Panc1 (cell line): ENCODE measurements at regions not wholly inside any gene's neighbourhood (a gene's known extent, or its start where the extent isn't known, plus 50 kb on each side); places are given as distances from the start of the nearest gene placed in this dataset.

Source experiments
- ATAC-seq: fragments of 200-7000 bp; cut with Tn5 transposase; 2 replicates; pipeline ENCODE4 v1.9.1; 2020; ENCODE audit warnings: mild to moderate bottlenecking, moderate library complexity
- BruUV-seq: library from RNA; stranded (reverse); fragments of 400-500 nt; replicated peaks from 2 replicates; lab custom pipeline; 2021; lab: Mats Ljungman, UMichigan
- CTCF ChIA-PET: fragments of 300-600 bp; sonication (Branson Sonifier 250); formaldehyde crosslinking; loops from one replicate; lab custom pipeline; 2022; ENCODE audit warnings: antibody characterized with exemption; lab: Charles Lee
- POLR2A ChIA-PET: fragments of 300-600 bp; sonication (Branson Sonifier 250); formaldehyde crosslinking; loops from one replicate; lab custom pipeline; 2022; ENCODE audit warnings: antibody characterized with exemption; lab: Charles Lee
- DNase-seq: peaks from one replicate; pipeline ENCODE4 v3.0.0-alpha.2; 2010; ENCODE audit warnings: low read depth, low spot score
- H3K27ac ChIP-seq: 2 replicates; pipeline ENCODE4 v1.5.1; 2011; ENCODE audit warnings: mild to moderate bottlenecking, low read length, inconsistent platforms
- H3K27me3 ChIP-seq: fragments of 200-500 bp; sonication (Bioruptor generic); 2 replicates; pipeline ENCODE4 v1.6.0; 2014; ENCODE audit warnings: low read length, inconsistent platforms; ENCODE audit not compliant: control insufficient read depth, insufficient read depth
- H3K36me3 ChIP-seq: fragments of 200-500 bp; sonication (Bioruptor generic); 2 replicates; pipeline ENCODE4 v1.5.1; 2014; ENCODE audit warnings: inconsistent platforms, mild to moderate bottlenecking, low read length, moderate library complexity; ENCODE audit not compliant: control insufficient read depth, insufficient read depth
- H3K4me1 ChIP-seq: 2 replicates; pipeline ENCODE4 v1.5.1; 2011; ENCODE audit warnings: inconsistent platforms, mild to moderate bottlenecking, low read length, moderate library complexity; ENCODE audit not compliant: control insufficient read depth, insufficient read depth
- H3K4me3 ChIP-seq, 2 experiments: 2 replicates each; pipeline ENCODE4 v1.5.1; 2011 to 2012; ENCODE audit warnings: low read depth in 2 of 2, low read length in 2 of 2, mild to moderate bottlenecking in 2 of 2, inconsistent platforms in 1 of 2, moderate library complexity in 1 of 2
- H3K9me3 ChIP-seq: fragments of 200-500 bp; sonication (Bioruptor generic); 2 replicates; pipeline ENCODE4 v1.5.1; 2014; ENCODE audit warnings: low read depth, mild to moderate bottlenecking, inconsistent platforms, low read length, moderate library complexity; ENCODE audit not compliant: control insufficient read depth, insufficient read depth
- POLR2AphosphoS5 ChIP-seq: IDR thresholded peaks from 2 replicates; pipeline ENCODE4 v1.6.1; 2012; ENCODE audit warnings: mild to moderate bottlenecking, low read depth, low read length, moderate library complexity
- REST ChIP-seq, 2 experiments: IDR thresholded peaks; 2 replicates each; pipeline ENCODE4 v1.6.1; 2011 to 2012; ENCODE audit warnings: low read depth in 2 of 2, control low read depth in 1 of 2, low read length in 1 of 2, mild to moderate bottlenecking in 1 of 2, moderate library complexity in 1 of 2; ENCODE audit not compliant: insufficient read depth in 1 of 2
- SIN3A ChIP-seq: IDR thresholded peaks from 2 replicates; pipeline ENCODE4 v1.6.1; 2012; ENCODE audit warnings: low read depth, mild to moderate bottlenecking, low read length, moderate library complexity, borderline replicate concordance; ENCODE audit not compliant: insufficient read depth
- TCF7L2 ChIP-seq: IDR thresholded peaks from 2 replicates; pipeline ENCODE4 v1.6.1; 2011; ENCODE audit warnings: mild to moderate bottlenecking, low read depth, low read length, inconsistent platforms
- in situ Hi-C: cut with HindIII; loops from 2 replicates; pipeline ENCODE4 v1.10.0; 2016; ENCODE audit warnings: low sequenced_read_pairs, low pct_unique_long_range_greater_than_20kb
- intact Hi-C: fragments of 100-400 bp; cut with micrococcal nuclease; formaldehyde crosslinking; loops from one replicate; pipeline ENCODE4 v1.10.0; 2022; ENCODE audit not compliant: unreplicated experiment
- TF ChIP-seq, protein P1 (sequence below): fragments of 450-650 bp; IDR thresholded peaks from 2 replicates; pipeline ENCODE4 v1.5.1; 2017; ENCODE audit warnings: mild to moderate bottlenecking

GRCh38 chr18:2134364-2134763 is 436.9 kb downstream of the METTL4 start:
- BruUV-seq: no TSS peak
- no peak overlapping the region for H3K4me3 ChIP-seq
- no peak overlapping the region for H3K27ac ChIP-seq
- DNase-seq (no peak), ATAC-seq (no peak)
- CTCF ChIA-PET: no interaction called here
- in situ Hi-C loops: no loop called here
- H3K4me1 ChIP-seq: no peaks in the 10 kb centered on the region
- H3K27me3 ChIP-seq: no peaks in the 10 kb centered on the region
- H3K36me3 ChIP-seq: no peaks in the 10 kb centered on the region
- intact Hi-C loops: no loop called here
- no peaks in the 10 kb centered on the region for H3K9me3 ChIP-seq
- TF ChIP-seq TCF7L2: no peak
- TF ChIP-seq, protein P1, sequence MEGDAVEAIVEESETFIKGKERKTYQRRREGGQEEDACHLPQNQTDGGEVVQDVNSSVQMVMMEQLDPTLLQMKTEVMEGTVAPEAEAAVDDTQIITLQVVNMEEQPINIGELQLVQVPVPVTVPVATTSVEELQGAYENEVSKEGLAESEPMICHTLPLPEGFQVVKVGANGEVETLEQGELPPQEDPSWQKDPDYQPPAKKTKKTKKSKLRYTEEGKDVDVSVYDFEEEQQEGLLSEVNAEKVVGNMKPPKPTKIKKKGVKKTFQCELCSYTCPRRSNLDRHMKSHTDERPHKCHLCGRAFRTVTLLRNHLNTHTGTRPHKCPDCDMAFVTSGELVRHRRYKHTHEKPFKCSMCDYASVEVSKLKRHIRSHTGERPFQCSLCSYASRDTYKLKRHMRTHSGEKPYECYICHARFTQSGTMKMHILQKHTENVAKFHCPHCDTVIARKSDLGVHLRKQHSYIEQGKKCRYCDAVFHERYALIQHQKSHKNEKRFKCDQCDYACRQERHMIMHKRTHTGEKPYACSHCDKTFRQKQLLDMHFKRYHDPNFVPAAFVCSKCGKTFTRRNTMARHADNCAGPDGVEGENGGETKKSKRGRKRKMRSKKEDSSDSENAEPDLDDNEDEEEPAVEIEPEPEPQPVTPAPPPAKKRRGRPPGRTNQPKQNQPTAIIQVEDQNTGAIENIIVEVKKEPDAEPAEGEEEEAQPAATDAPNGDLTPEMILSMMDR: no peak
- POLR2A ChIA-PET: no interaction called here

DNA sequence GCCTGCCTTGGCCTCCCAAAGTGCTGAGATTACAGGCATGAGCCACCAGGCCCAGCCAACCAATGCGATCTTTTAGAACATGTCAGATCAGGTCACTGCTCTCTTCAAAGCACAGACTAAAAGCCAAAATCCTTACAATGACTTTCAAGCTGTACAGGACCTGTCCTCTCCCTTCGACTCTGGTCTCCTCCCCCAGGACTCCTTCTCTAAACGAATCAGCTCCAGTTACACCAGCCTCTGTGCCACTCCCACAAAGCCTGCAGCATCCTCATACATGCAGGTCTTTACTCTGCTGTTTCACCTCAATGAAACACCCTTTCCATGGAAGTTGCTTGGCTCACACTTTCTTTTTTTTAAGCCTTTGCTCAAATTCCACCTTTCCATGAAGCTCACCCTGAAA is 436.0 kb downstream of the METTL4 start:
- Histone ChIP-seq H3K27me3 (no peaks in the 10 kb centered on the region), H3K4me1 (no peaks in the 10 kb centered on the region), H3K4me3 (no peak overlapping the region), H3K36me3 (no peaks in the 10 kb centered on the region), H3K27ac (no peak overlapping the region), H3K9me3 (no peaks in the 10 kb centered on the region)
- TF ChIP-seq, protein P1: no peak
- DNase-seq: no peak
- ChIA-PET POLR2A (no interaction called here), CTCF (no interaction called here)
- ATAC-seq: no peak
- no TSS peak for BruUV-seq
- in situ Hi-C loops (no loop called here), intact Hi-C loops (no loop called here)

DNA sequence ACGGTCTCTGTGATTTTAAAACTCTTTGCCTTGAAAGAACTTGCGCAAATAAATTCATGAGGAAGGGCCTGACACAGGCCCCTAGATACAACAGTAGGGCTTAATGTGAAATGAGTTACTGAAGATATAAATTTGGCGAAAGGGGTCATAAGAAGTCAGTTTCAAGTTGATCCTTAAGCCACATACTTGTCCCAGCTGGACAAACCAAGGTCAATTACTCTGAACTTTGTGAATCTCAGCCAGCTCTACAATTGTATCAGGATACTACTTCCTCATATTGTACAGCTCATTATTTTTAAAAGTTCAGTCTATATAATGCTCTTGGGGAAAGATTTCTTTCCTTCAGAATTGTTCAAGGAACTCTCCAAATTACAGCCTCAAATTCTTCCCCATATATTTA is 432.8 kb downstream of the METTL4 start:
- H3K36me3 ChIP-seq: no peaks in the 10 kb centered on the region
- H3K27me3 ChIP-seq: no peaks in the 10 kb centered on the region
- H3K27ac ChIP-seq: no peak overlapping the region
- DNase-seq (no peak), ATAC-seq (no peak)
- BruUV-seq: no TSS peak
- H3K9me3 ChIP-seq: no peaks in the 10 kb centered on the region
- TF ChIP-seq POLR2AphosphoS5: no peak
- no peak for TF ChIP-seq TCF7L2
- TF ChIP-seq, protein P1: no peak
- TF ChIP-seq SIN3A: no peak
- TF ChIP-seq REST (IDR thresholded peaks at IDR 0.05; ENCODE audit: insufficient read depth in 1 of 2, low read depth in 2 of 2, low read length in 1 of 2): no peak
- no peaks in the 10 kb centered on the region for H3K4me1 ChIP-seq
- in situ Hi-C loops: no loop called here
- POLR2A ChIA-PET: no interaction called here
- CTCF ChIA-PET: no interaction called here
- intact Hi-C loops: no loop called here
- no peak overlapping the region for H3K4me3 ChIP-seq
